ENCODE measurements at regions not wholly inside any gene's neighbourhood (a gene's known extent, or its start where the extent isn't known, plus 50 kb on each side); places are given as distances from the start of the nearest gene placed in this dataset.

DNA sequence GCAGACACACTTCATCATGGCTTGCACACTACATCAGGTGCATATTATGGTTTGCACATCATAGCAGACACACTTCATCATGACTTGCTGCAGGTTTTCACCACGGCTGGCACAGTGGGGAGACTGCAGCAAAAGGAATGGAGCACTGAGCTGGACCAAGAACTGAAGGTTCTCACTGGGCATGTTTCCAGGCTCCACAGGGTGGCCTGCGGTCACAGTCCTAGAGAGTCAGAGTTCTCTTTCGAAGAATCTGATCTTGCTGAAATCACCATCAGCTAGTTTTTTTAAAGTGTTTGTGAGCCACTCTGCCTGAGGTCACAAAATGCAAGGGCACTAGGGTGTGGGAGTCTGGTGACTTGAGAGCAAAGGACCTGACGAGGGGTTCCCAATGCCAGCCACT lies 140.4 kb upstream of the NPY start:
- no peak for TF ChIP-seq CTCF (IDR thresholded peaks at IDR 0.05)
- no peaks in the 10 kb centered on the region for H3K4me1 Mint-ChIP-seq (ENCODE audit: unreplicated experiment)
- no peak for DNase-seq (ENCODE audit: extremely low spot score, unreplicated experiment)
- H3K9me3 Mint-ChIP-seq (ENCODE audit: unreplicated experiment): peaks cover under 1% of the 10 kb centered on the region
- peaks cover 3% of the 10 kb centered on the region for H3K27me3 Mint-ChIP-seq (ENCODE audit: unreplicated experiment)
- H3K27ac Mint-ChIP-seq (ENCODE audit: unreplicated experiment): no peak overlapping the region
- H3K36me3 Mint-ChIP-seq (ENCODE audit: unreplicated experiment): no peaks in the 10 kb centered on the region
- no peak overlapping the region for H3K4me3 Mint-ChIP-seq (ENCODE audit: unreplicated experiment)

GRCh38 chr7:24151944-24152343 lies 132.0 kb upstream of the NPY start:
- H3K36me3 Mint-ChIP-seq (ENCODE audit: unreplicated experiment): no peaks in the 10 kb centered on the region
- DNase-seq (ENCODE audit: extremely low spot score, unreplicated experiment): no peak
- H3K9me3 Mint-ChIP-seq (ENCODE audit: unreplicated experiment): peaks cover 28% of the 10 kb centered on the region
- no peak overlapping the region for H3K4me3 Mint-ChIP-seq (ENCODE audit: unreplicated experiment)
- peaks cover 4% of the 10 kb centered on the region for H3K4me1 Mint-ChIP-seq (ENCODE audit: unreplicated experiment)
- TF ChIP-seq CTCF (IDR thresholded peaks at IDR 0.05): no peak
- no peak overlapping the region for H3K27ac Mint-ChIP-seq (ENCODE audit: unreplicated experiment)
- H3K27me3 Mint-ChIP-seq (ENCODE audit: unreplicated experiment): peaks cover 1% of the 10 kb centered on the region

GRCh38 chr7:24152356-24152755 lies 131.6 kb upstream of the NPY start:
- TF ChIP-seq CTCF (IDR thresholded peaks at IDR 0.05): no peak
- no peaks in the 10 kb centered on the region for H3K27me3 Mint-ChIP-seq (ENCODE audit: unreplicated experiment)
- H3K36me3 Mint-ChIP-seq (ENCODE audit: unreplicated experiment): no peaks in the 10 kb centered on the region
- no peak for DNase-seq (ENCODE audit: extremely low spot score, unreplicated experiment)
- H3K4me1 Mint-ChIP-seq (ENCODE audit: unreplicated experiment): peaks cover 4% of the 10 kb centered on the region
- peaks cover 28% of the 10 kb centered on the region for H3K9me3 Mint-ChIP-seq (ENCODE audit: unreplicated experiment)
- H3K27ac Mint-ChIP-seq (ENCODE audit: unreplicated experiment): no peak overlapping the region
- H3K4me3 Mint-ChIP-seq (ENCODE audit: unreplicated experiment): no peak overlapping the region

- H3K27me3 Mint-ChIP-seq (ENCODE audit: unreplicated experiment): no peaks in the 10 kb centered on the region
- H3K9me3 Mint-ChIP-seq (ENCODE audit: unreplicated experiment): peaks cover 28% of the 10 kb centered on the region
- no peaks in the 10 kb centered on the region for H3K36me3 Mint-ChIP-seq (ENCODE audit: unreplicated experiment)
- H3K4me3 Mint-ChIP-seq (ENCODE audit: unreplicated experiment): no peak overlapping the region
- DNase-seq (ENCODE audit: extremely low spot score, unreplicated experiment): no peak
- peaks cover 4% of the 10 kb centered on the region for H3K4me1 Mint-ChIP-seq (ENCODE audit: unreplicated experiment)
- no peak for TF ChIP-seq CTCF (IDR thresholded peaks at IDR 0.05)
- no peak overlapping the region for H3K27ac Mint-ChIP-seq (ENCODE audit: unreplicated experiment)
Observed at GRCh38 chr7:24152877-24153472, 131.0 kb upstream of the NPY start.

- Mint-ChIP-seq H3K4me3 (ENCODE audit: unreplicated experiment) (no peak overlapping the region), H3K27me3 (ENCODE audit: unreplicated experiment) (no peaks in the 10 kb centered on the region), H3K27ac (ENCODE audit: unreplicated experiment) (no peak overlapping the region), H3K9me3 (ENCODE audit: unreplicated experiment) (peaks cover 6% of the 10 kb centered on the region), H3K36me3 (ENCODE audit: unreplicated experiment) (no peaks in the 10 kb centered on the region), H3K4me1 (ENCODE audit: unreplicated experiment) (peaks cover 10% of the 10 kb centered on the region)
- no peak for TF ChIP-seq CTCF (IDR thresholded peaks at IDR 0.05)
- no peak for DNase-seq (ENCODE audit: extremely low spot score, unreplicated experiment)
Observed at GRCh38 chr7:24157666-24158065, 126.3 kb upstream of the NPY start.

Measured in osteocyte (in vitro differentiated cells).